HEK293T (cell line): ENCODE measurements at regions not wholly inside any gene's neighbourhood (a gene's known extent, or its start where the extent isn't known, plus 50 kb on each side); places are given as distances from the start of the nearest gene placed in this dataset.

Source experiments
- CTCF ChIA-PET: fragments of 350-600 bp; formaldehyde crosslinking; extraction: SDS; loops from one replicate; lab custom pipeline; 2021; ENCODE audit warnings: antibody characterized with exemption, inconsistent platforms; lab: Yijun Ruan, JAX
- POLR2A ChIA-PET: fragments of 350-600 bp; formaldehyde crosslinking; extraction: SDS; loops from one replicate; lab custom pipeline; 2020; ENCODE audit warnings: antibody characterized with exemption, inconsistent platforms; lab: Yijun Ruan, JAX
- DNase-seq: peaks from one replicate; pipeline ENCODE4 v3.0.0; 2012; ENCODE audit warnings: mixed read lengths; ENCODE audit errors: extremely low spot score
- ARNT ChIP-seq: fragments of 450-650 bp; IDR thresholded peaks from 2 replicates; pipeline ENCODE4 v1.6.1; 2017; ENCODE audit warnings: mild to moderate bottlenecking
- BHLHE40 ChIP-seq: fragments of 450-650 bp; IDR thresholded peaks from 2 replicates; pipeline ENCODE4 v1.6.1; 2016; ENCODE audit warnings: mild to moderate bottlenecking, moderate library complexity, borderline replicate concordance
- CTBP1 ChIP-seq: fragments of 450-650 bp; IDR thresholded peaks from 2 replicates; pipeline ENCODE4 v1.6.1; 2016; ENCODE audit warnings: borderline replicate concordance
- ELF4 ChIP-seq: fragments of 450-650 bp; IDR thresholded peaks from 2 replicates; pipeline ENCODE4 v1.6.1; 2017; ENCODE audit warnings: antibody characterized with exemption
- FOXA1 ChIP-seq: fragments of 450-650 bp; IDR thresholded peaks from 2 replicates; pipeline ENCODE4 v1.6.1; 2016; ENCODE audit warnings: mild to moderate bottlenecking
- FOXK2 ChIP-seq: fragments of 450-650 bp; IDR thresholded peaks from 2 replicates; pipeline ENCODE4 v1.6.1; 2016; ENCODE audit warnings: mild to moderate bottlenecking
- FOXM1 ChIP-seq: fragments of 450-650 bp; IDR thresholded peaks from 2 replicates; pipeline ENCODE4 v1.6.1; 2017; ENCODE audit warnings: mild to moderate bottlenecking, borderline replicate concordance
- HDGF ChIP-seq: fragments of 450-650 bp; IDR thresholded peaks from 2 replicates; pipeline ENCODE4 v1.6.1; 2017; ENCODE audit warnings: antibody characterized with exemption, borderline replicate concordance
- L3MBTL2 ChIP-seq: fragments of 450-650 bp; conservative IDR thresholded peaks from 2 replicates; pipeline ENCODE4 v1.6.1; 2016; ENCODE audit warnings: mild to moderate bottlenecking
- LEF1 ChIP-seq: fragments of 450-650 bp; IDR thresholded peaks from 2 replicates; pipeline ENCODE4 v1.6.1; 2017; ENCODE audit warnings: mild to moderate bottlenecking, borderline replicate concordance
- NFRKB ChIP-seq: fragments of 450-650 bp; IDR thresholded peaks from 2 replicates; pipeline ENCODE4 v1.6.1; 2016; ENCODE audit warnings: mild to moderate bottlenecking, moderate library complexity
- PKNOX1 ChIP-seq: fragments of 450-650 bp; IDR thresholded peaks from 2 replicates; pipeline ENCODE4 v1.6.1; 2016
- SP1 ChIP-seq: fragments of 450-650 bp; IDR thresholded peaks from 2 replicates; pipeline ENCODE4 v1.6.1; 2017
- SUZ12 ChIP-seq: fragments of 450-650 bp; IDR thresholded peaks from 2 replicates; pipeline ENCODE4 v1.6.1; 2016; ENCODE audit warnings: mild to moderate bottlenecking
- TARDBP ChIP-seq: fragments of 450-650 bp; IDR thresholded peaks from 2 replicates; pipeline ENCODE4 v1.6.1; 2016
- ZNF384 ChIP-seq: fragments of 450-650 bp; IDR thresholded peaks from 2 replicates; pipeline ENCODE4 v1.6.1; 2016

DNA sequence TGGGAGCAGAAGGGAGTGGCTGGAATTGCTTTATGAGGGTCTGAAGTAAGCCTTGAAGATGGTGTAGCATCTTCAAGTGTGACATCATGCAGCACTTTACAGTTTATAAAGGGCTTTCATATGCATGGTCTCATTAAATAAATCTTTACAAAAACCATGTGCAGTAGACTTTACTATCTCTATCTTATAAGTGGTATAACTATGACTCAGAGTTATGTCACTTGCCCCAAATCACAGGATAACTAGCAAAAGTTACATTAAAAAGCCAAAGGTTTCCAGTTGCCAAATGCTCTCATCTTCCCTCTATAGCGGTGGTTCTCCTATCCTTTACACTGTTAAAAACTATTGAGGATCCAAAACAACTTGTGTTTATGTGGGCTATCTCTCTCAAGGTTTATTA lies 687.7 kb upstream of the MARCKS start:
- TF ChIP-seq LEF1 (no peak), NFRKB (no peak), CTBP1 (no peak), PKNOX1 (no peak), FOXK2 (no peak), ELF4 (no peak), FOXM1 (no peak), HDGF (no peak), L3MBTL2 (no peak), BHLHE40 (no peak), TARDBP (no peak)
- POLR2A ChIA-PET, result no interaction called here
- no peak for DNase-seq
- CTCF ChIA-PET, result no interaction called here

DNA sequence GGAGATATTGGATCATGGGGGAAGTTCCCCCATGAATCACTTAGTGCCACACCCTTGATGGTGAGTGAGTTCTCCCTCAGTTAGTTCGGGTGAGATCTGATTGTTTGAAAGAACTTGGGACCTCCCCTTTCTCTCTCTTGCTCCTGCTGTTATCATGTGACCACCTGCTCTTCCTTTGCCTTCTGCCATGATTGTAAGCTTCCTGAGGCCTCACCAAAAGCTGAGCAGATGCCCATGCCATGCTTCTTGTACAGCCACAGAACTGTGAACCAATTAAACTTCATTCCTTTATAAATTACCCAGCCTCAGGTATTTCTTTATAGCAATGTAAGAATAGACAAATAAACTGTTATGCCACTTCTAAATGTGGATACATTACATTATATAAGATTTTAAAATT lies 686.7 kb upstream of the MARCKS start:
- POLR2A ChIA-PET, result no interaction called here
- no peak for DNase-seq
- CTCF ChIA-PET, result no interaction called here
- TF ChIP-seq PKNOX1, result no peak
- TF ChIP-seq ZNF384, result no peak
- TF ChIP-seq LEF1, result no peak
- TF ChIP-seq FOXK2, result no peak
- no peak for TF ChIP-seq HDGF
- no peak for TF ChIP-seq CTBP1
- TF ChIP-seq TARDBP, result no peak
- TF ChIP-seq BHLHE40, result no peak
- no peak for TF ChIP-seq ELF4
- no peak for TF ChIP-seq FOXA1
- TF ChIP-seq FOXM1, result no peak
- TF ChIP-seq NFRKB, result no peak
- TF ChIP-seq SUZ12, result no peak
- no peak for TF ChIP-seq ARNT
- TF ChIP-seq SP1, result no peak
- TF ChIP-seq L3MBTL2, result no peak

GRCh38 chr6:113171882-113172281 lies 685.3 kb upstream of the MARCKS start:
- no peak for DNase-seq
- POLR2A ChIA-PET, result no interaction called here
- TF ChIP-seq NFRKB (no peak), HDGF (no peak), BHLHE40 (no peak), TARDBP (no peak), FOXK2 (no peak), L3MBTL2 (no peak), PKNOX1 (no peak), ELF4 (no peak), SUZ12 (no peak), CTBP1 (no peak)
- CTCF ChIA-PET, result no interaction called here

DNA sequence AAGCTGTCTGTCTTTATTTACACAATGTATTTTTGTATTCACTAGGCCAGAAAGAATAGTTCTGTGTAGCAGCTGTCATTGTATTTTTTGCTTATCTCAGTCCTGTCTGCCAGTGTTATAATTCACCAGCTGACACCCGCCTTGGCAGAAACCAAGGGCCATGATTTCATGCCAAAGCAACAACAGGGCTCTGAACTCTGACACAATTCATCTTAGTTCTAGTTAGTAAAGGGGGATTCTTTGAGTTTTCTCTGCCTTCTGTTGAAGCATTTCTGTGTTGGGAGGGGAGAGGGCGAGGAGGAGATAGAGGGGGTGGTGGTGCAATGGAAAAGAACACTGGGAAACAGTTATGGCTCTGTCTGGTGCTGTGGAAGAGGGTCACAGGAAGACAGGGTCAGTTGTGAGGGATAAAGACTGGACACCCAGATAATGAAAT lies 684.6 kb upstream of the MARCKS start:
- ChIA-PET CTCF (no interaction called here), POLR2A (no interaction called here)
- DNase-seq, result no peak
- TF ChIP-seq FOXK2, result no peak
- TF ChIP-seq TARDBP, result no peak
- TF ChIP-seq NFRKB, result no peak

- POLR2A ChIA-PET, result no interaction called here
- DNase-seq, result no peak
- no peak for TF ChIP-seq ELF4
- CTCF ChIA-PET, result no interaction called here
Measured at GRCh38 chr6:113178349-113178748, 678.8 kb upstream of the MARCKS start.

GRCh38 chr6:113181164-113181563 lies 676.0 kb upstream of the MARCKS start:
- DNase-seq, result no peak
- CTCF ChIA-PET, result interaction anchor here (0.7 kb wide), 1 partner anchor 666 kb away, joined by 3 read pairs; no protein-coding TSS in a partner anchor
- POLR2A ChIA-PET, result no interaction called here
- TF ChIP-seq BHLHE40, result no peak
- TF ChIP-seq ARNT, result no peak
- TF ChIP-seq ZNF384, result no peak
- no peak for TF ChIP-seq SP1
- no peak for TF ChIP-seq TARDBP
- no peak for TF ChIP-seq SUZ12
- no peak for TF ChIP-seq FOXA1
- no peak for TF ChIP-seq FOXM1
- TF ChIP-seq PKNOX1, result no peak
- no peak for TF ChIP-seq NFRKB
